A673 (cell line): ENCODE measurements at regions not wholly inside any gene's neighbourhood (a gene's known extent, or its start where the extent isn't known, plus 50 kb on each side); places are given as distances from the start of the nearest gene placed in this dataset.

Source experiments
- EZH2 ChIP-seq: fragments of 200-600 bp; sonication (generic); IDR thresholded peaks from 2 replicates; pipeline ENCODE4 v1.6.1; 2017; ENCODE audit warnings: borderline replicate concordance, low read depth, mild to moderate bottlenecking, mixed read lengths, antibody characterized with exemption, low read length; ENCODE audit not compliant: poor library complexity, severe bottlenecking
- TF ChIP-seq, protein P1 (sequence below): fragments of 300-800, 200-600 bp; sonication (generic); conservative IDR thresholded peaks from 2 replicates; pipeline ENCODE4 v1.5.1; 2017; ENCODE audit warnings: low read depth, mild to moderate bottlenecking, antibody characterized with exemption, low read length, moderate library complexity, mixed read lengths

DNA sequence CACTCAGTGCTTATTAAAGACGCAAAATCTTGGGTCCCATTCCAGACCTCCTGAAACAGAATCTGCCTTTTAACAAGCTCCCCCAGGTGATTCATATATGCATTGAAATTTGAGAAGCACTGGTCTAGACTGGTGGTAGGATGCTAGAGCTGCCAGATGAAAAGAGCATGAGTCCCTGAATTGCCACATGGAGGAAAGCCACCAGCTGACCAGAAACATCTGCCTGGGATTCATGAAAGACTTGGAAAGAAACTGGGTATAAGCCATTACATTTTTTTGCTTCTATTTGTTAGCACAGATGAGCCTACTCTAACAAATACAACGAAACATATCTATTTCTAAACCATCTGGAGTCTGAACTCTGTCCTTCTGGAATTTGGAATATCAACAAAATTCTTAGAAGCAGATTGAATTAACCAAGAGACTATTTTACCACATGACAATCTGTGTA lies 228.9 kb downstream of the RBM43 start:
- TF ChIP-seq, protein P1, sequence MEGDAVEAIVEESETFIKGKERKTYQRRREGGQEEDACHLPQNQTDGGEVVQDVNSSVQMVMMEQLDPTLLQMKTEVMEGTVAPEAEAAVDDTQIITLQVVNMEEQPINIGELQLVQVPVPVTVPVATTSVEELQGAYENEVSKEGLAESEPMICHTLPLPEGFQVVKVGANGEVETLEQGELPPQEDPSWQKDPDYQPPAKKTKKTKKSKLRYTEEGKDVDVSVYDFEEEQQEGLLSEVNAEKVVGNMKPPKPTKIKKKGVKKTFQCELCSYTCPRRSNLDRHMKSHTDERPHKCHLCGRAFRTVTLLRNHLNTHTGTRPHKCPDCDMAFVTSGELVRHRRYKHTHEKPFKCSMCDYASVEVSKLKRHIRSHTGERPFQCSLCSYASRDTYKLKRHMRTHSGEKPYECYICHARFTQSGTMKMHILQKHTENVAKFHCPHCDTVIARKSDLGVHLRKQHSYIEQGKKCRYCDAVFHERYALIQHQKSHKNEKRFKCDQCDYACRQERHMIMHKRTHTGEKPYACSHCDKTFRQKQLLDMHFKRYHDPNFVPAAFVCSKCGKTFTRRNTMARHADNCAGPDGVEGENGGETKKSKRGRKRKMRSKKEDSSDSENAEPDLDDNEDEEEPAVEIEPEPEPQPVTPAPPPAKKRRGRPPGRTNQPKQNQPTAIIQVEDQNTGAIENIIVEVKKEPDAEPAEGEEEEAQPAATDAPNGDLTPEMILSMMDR, result no peak
- TF ChIP-seq EZH2, result no peak
